HCT116 (cell line): ENCODE measurements at regions not wholly inside any gene's neighbourhood (a gene's known extent, or its start where the extent isn't known, plus 50 kb on each side); places are given as distances from the start of the nearest gene placed in this dataset.

Experiments
- CTCF ChIP-seq, 3 experiments: fragments of 200-600 bp in 1 of 3; sonication (generic) in 1 of 3; IDR thresholded peaks in 2 of 3; conservative IDR thresholded peaks in 1 of 3; 2 replicates each; pipeline ENCODE4 v1.5.1; 2012 to 2017; ENCODE audit warnings: low read depth in 2 of 3, low read length in 2 of 3, antibody characterized with exemption in 1 of 3, borderline replicate concordance in 1 of 3, control low read depth in 1 of 3, mild to moderate bottlenecking in 1 of 3, mixed read lengths in 1 of 3, mixed run types in 1 of 3, moderate library complexity in 1 of 3; ENCODE audit not compliant: insufficient read depth in 1 of 3
- EGR1 ChIP-seq: IDR thresholded peaks from 2 replicates; pipeline ENCODE4 v1.6.1; 2012; ENCODE audit warnings: low read depth
- EZH2 ChIP-seq: fragments of 200-600 bp; sonication (generic); IDR thresholded peaks from 2 replicates; pipeline ENCODE4 v1.6.1; 2017; ENCODE audit warnings: antibody characterized with exemption, mixed run types
- EZH2phosphoT487 ChIP-seq: fragments of 200-600 bp; IDR thresholded peaks from 2 replicates; pipeline ENCODE4 v1.6.1; 2018; ENCODE audit warnings: antibody characterized with exemption, borderline replicate concordance
- POLR2A ChIP-seq: IDR thresholded peaks from 2 replicates; pipeline ENCODE4 v1.7.0; 2011; ENCODE audit warnings: borderline replicate concordance; ENCODE audit not compliant: insufficient read depth, insufficient read length; ENCODE audit errors: extremely low read depth
- ZBTB33 ChIP-seq: IDR thresholded peaks from 2 replicates; pipeline ENCODE4 v1.6.1; 2011; ENCODE audit warnings: mild to moderate bottlenecking, low read length, moderate library complexity; ENCODE audit not compliant: insufficient replicate concordance; ENCODE audit errors: extremely low read depth
- TF ChIP-seq, protein P1 (sequence below): IDR thresholded peaks from 2 replicates; pipeline ENCODE4 v1.6.1; 2012
- TF ChIP-seq, protein P2 (sequence below): IDR thresholded peaks from 2 replicates; pipeline ENCODE4 v1.6.1; 2012; ENCODE audit warnings: low read depth

DNA sequence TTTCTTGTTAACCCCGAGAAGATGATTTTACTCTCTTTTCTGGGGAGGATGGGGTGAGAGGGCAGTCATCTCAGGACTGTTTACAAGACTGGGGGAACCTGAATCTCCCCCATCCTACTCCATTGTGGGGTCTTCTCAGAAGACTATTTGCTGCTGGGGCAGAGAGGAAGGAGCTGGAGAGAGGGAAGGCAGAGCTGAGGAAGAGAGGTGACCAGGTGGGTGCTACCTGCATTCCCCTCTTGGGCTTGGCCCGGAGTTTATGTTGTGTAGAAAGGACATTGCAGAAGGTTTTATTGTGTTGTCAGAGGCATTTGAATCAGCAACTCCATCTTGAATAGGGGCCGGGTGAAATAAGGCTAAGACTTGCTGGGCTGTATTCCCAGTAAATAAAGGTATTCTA, 247.1 kb upstream of the GALNT17 start:
- TF ChIP-seq ZBTB33 (no peak), CTCF (IDR thresholded peaks at IDR 0.05 in 2 of 3, conservative IDR thresholded peaks at IDR 0.05 in 1 of 3; ENCODE audit: borderline replicate concordance in 1 of 3, insufficient read depth in 1 of 3, low read depth in 2 of 3, low read length in 2 of 3) (no peak), POLR2A (no peak), EZH2 (no peak), EZH2phosphoT487 (no peak), EGR1 (no peak)
- TF ChIP-seq, protein P1, sequence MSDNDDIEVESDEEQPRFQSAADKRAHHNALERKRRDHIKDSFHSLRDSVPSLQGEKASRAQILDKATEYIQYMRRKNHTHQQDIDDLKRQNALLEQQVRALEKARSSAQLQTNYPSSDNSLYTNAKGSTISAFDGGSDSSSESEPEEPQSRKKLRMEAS, result no peak
- TF ChIP-seq, protein P2, sequence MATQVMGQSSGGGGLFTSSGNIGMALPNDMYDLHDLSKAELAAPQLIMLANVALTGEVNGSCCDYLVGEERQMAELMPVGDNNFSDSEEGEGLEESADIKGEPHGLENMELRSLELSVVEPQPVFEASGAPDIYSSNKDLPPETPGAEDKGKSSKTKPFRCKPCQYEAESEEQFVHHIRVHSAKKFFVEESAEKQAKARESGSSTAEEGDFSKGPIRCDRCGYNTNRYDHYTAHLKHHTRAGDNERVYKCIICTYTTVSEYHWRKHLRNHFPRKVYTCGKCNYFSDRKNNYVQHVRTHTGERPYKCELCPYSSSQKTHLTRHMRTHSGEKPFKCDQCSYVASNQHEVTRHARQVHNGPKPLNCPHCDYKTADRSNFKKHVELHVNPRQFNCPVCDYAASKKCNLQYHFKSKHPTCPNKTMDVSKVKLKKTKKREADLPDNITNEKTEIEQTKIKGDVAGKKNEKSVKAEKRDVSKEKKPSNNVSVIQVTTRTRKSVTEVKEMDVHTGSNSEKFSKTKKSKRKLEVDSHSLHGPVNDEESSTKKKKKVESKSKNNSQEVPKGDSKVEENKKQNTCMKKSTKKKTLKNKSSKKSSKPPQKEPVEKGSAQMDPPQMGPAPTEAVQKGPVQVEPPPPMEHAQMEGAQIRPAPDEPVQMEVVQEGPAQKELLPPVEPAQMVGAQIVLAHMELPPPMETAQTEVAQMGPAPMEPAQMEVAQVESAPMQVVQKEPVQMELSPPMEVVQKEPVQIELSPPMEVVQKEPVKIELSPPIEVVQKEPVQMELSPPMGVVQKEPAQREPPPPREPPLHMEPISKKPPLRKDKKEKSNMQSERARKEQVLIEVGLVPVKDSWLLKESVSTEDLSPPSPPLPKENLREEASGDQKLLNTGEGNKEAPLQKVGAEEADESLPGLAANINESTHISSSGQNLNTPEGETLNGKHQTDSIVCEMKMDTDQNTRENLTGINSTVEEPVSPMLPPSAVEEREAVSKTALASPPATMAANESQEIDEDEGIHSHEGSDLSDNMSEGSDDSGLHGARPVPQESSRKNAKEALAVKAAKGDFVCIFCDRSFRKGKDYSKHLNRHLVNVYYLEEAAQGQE, result no peak
